DMS153 treated with DMSO at 0.1 percent for 48 hours (cell line): ENCODE measurements at regions not wholly inside any gene's neighbourhood (a gene's known extent, or its start where the extent isn't known, plus 50 kb on each side); places are given as distances from the start of the nearest gene placed in this dataset.
"Not testable (repeated sequence)": the region's sequence is repeated elsewhere in the genome, so short reads cannot be mapped to it uniquely, and the experiment has no call there.

ENCODE experiments used
- DNase-seq: peaks from one replicate; lab custom pipeline; 2025; ENCODE audit not compliant: unreplicated experiment; lab: John Stamatoyannopoulos, UW

DNA sequence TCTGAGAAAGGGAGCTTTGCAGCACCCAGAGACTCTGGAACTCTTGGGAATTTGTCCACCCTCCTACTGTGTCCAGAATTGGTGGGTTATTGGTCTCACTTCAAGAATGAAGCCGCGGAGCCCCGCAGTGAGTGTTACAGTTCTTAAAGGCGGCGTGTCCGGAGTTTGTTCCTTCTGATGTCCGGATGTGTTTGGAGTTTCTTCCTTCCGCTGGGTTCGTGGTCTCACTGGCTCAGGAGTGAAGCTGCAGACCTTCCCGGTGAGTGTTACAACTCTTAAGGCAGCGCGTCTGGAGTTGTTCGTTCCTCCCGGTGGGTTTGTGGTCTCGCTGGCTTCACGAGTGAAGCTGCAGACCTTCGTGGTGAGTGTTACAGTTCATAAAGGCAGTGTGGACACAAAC, 824.7 kb downstream of the LRRTM4 start:
- not testable (repeated sequence) for DNase-seq

- DNase-seq = no peak
Measured at GRCh38 chr2:76692908-76693307, 829.3 kb downstream of the LRRTM4 start.

- DNase-seq = no peak
Measured at GRCh38 chr2:76688732-76689131, 833.4 kb downstream of the LRRTM4 start.

GRCh38 chr2:76687923-76688322, 834.3 kb downstream of the LRRTM4 start:
- DNase-seq = no peak

- no peak for DNase-seq
Measured at GRCh38 chr2:76684756-76685155, 837.4 kb downstream of the LRRTM4 start.

DNA sequence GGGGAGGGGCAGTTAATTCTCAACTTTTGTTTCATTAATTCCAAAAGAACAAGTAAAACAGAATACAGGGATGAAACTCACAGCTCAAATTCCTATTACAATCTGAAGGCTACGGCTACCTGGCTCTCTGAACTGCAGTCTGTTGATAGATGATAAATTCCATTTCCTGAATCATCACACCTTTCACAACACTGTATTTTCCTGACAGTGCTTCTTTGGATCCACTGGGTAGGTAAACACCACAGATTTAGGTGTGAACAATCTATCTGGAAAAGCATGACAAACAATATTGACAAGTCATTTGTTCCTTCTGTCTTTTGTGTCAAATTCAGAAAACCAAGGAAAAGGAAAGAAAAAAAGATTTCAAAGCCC, 843.2 kb downstream of the LRRTM4 start:
- no peak for DNase-seq

DNA sequence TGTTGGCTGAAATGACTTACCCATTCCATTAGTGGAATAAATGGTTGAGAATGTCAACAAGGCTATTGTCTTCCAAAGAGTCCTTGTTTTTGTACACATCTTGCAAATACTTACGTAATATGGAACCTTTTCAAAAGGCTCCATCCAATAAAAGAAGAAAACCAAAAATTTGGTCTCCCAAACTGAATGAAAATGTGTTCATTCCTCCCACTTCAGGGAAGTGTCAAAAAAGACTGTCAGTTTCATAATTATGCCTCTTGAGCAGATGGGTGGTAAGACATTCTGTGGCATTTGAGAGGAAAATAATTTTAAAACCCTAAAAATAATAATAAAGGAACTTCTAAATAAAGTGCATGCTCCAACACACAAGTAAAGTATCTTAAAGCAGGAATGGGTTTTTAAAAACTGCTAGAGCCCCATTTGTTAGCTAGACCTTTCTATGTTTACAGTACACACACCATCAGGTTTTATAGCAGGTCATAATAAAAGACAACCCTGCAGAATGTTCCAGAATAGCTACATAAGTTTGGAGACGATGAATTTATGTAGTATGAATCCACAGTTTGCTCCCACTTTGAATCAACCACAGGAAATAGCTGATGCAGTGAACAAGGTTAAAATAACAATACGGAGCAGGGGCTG, 843.7 kb downstream of the LRRTM4 start:
- DNase-seq = no peak

DNA sequence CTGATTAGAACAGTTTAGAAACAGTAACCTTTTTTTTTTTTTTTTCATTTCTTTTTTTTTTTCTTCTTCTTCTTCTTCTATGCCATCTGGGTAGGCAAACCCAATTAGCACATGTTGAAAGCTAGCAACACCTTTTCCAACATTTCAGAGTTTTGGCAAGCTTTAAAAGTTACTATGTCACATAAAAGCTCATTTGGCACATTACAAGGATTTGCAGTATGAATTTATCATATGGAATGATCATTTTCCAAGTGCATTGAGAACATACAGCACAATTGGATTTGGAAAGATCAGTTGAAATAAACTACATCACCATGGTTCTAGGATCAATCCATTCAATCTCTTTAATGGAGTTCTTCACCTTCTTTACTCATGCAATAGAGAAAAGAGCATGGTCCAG, 847.0 kb downstream of the LRRTM4 start:
- no peak for DNase-seq

DNA sequence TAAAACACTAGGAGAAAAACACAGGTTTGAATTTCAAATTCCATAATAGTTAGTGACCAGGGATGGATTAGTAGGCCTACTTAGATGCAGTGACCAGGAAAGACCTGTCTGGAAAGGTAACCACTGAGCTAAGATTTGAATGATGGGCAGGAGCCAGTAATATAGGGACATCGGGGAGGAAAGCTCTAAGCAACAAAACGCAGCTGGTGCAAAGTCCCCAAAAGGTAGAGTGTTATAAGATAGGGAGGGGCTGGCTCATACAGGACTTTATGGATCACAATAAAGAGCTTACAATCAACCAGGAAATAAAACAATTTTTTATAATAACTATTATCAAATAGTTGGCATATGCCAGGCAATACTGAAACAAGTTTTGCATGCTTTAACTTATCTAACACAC, 849.4 kb downstream of the LRRTM4 start:
- DNase-seq = no peak

GRCh38 chr2:76669966-76670465, 852.2 kb downstream of the LRRTM4 start:
- no peak for DNase-seq

DNA sequence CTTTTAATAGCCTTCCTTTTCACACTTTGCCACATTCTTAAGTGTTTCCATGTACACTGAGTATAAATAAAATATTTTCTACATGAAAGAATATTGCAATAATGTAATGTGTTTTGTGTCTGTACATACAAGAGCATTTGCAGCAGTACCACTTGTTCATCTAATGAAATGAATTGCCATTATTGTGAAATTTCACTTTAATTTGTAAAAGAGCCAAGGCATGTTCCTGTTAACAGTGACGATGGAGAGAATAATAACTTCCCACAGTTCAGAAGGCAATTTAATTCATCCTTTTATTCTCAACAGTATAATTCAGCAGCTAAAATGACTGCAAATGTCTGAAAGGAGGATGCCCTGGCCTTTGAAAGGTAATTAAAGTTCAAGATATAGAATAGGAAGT, 853.9 kb downstream of the LRRTM4 start:
- no peak for DNase-seq

DNA sequence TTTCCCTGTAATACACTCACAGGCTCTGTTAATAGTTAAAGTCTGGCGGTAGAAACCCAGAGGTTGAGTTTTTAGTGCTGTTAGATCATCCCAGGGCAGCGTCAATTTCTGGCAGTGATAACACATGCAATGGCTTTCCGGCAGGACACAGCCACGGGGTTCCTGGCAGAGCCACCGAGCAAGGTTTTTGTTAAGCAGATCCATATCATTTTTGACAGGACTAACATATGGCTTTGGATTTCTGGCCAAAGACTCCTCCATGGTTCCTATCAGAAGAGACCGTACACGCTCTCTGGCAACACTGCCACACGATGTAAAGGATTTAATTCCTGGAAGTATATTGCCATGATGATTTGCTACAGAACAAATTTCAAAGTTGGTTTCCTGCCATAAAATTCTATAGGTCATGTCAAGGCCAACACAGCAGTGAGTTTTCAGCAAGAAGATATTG, 854.3 kb downstream of the LRRTM4 start:
- DNase-seq = no peak

DNA sequence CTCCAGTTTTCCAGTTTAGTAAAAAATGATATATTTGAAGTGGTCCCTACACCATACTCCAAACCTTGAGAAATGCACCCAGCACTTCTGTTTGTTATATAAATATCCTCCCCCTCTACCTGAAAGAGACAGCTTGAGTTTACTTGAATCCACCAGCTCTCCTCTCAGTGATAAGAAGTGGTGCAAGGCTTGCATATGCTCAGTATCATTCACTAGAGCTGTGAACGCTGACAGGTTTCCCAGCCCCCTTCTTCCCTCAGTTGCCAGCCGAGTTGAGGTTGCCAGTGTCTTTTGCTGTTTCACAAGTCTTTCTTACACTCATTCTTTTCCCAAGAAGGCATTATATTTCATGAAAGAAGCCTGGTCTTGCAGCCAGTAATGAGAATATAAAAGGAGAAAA, 880.0 kb downstream of the LRRTM4 start:
- no peak for DNase-seq

DNA sequence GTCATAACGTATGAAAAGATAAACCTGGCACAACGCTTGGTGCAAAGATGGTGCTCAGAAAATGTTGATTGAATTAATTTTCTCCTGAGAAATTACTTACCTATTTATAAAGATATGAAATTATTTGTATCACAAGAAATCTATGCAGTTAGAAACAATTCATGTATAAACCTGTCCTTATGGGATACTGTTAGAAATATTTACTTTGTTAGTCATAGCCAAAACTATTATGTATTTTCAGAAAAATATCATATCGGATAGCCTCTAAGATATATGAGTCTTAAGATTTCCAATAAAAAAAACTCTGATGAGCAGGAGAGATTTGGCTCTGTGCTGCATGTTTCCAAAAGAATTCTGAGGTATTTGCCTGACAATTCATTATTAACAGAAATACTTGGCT, 880.7 kb downstream of the LRRTM4 start:
- no peak for DNase-seq

DNA sequence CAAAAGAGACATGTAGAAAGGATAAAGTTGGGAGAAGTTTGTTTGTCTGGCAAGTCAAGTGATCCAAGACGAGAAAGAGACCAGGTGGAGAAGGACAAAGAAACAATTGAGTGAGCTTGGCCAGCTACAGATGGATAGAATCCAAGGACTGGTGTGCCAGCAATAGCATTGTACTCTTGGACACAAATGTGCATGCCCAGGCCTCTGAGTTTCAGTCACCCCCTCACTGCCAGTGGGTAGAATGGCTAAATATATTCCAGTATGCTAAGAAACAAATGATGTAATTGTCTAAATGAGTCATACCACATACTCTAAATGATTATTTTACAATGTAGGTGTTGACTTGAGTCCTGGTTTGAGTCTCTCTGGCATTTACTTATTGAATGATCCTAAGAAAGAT, 881.3 kb downstream of the LRRTM4 start:
- DNase-seq = no peak

DNA sequence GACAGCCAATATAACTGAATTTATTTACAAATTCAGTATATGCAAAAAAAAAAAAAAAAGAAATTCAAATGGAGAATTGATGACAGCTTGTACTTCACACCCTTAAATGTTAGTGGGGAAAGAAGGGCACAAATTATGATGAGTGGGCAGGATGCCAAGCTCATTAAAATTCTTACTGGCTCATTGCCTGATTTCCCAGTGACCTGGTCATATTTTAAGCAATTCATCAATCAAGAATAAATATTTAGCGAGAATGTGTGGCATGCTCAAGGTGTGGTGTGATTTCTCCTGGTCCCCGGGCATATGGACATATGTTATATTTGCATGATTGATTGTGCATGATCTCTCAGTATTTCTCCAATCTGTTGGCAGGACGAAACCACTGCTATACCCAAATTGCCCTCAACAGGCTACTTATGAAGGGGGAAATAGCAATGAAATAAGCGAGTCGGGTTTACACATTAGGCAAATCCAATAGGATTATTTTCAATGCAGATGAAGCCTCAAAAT, 883.0 kb downstream of the LRRTM4 start:
- DNase-seq = no peak

- DNase-seq = no peak
Measured at GRCh38 chr2:76633276-76633921, 888.8 kb downstream of the LRRTM4 start.

GRCh38 chr2:76625101-76625500, 897.1 kb downstream of the LRRTM4 start:
- DNase-seq = no peak

DNA sequence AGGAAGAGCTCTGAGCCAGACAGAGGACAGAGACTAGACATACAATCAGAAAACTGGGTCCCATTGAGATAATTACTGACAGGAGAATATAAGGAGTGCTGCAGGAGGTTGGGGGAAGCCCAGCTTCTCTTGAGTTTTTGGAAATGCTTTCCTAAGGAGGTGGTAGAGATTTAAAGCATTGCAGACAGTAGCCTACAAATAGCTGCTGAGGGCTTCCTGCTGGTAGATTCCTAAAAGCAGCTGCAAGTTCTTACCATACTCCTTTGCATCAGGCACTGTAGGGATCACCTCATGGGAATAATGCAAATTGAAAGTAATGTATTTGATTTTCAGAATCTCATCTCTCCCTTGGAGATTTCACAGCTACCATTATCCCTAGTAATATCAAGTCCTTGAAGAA, 902.6 kb upstream of the GCFC2 start:
- DNase-seq = no peak

DNA sequence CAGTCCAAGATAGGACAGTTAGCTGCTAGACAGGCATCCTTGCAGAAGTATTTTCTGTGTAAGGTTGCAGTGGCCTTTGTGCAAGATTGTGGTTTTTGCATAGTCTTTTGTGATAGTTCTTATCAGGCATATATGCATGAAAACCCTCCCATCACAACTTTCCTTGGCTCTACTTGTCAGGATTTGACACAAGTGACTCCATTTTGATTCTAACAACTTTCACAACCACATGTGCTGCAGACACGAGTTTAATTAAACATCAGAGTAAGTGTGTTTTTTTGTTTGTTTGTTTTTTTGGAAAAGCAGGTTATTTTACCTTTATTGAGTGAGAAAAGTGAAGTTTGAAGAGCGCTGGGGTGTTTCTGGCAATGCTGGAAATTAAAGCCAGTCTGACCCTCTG, 902.0 kb upstream of the GCFC2 start:
- DNase-seq = no peak

DNA sequence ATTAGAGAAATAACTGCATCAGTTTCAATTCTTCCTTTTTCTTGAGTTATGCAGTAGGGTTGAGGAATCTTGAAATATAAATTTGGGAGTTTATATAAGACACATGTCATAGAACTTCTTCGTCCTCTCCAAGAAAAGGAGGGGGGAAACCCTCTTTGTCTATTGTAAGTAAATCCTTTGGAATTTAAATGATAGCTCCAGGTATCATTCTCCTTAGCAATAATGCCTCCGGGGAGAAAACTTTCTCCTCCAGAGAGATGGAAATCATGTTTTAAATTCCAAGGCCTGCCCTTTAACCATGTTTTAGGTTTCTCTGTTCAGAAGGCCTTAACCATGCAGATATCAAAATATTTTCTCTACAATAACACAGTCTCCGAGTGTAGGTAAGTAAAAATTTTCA, 899.7 kb upstream of the GCFC2 start:
- no peak for DNase-seq

DNA sequence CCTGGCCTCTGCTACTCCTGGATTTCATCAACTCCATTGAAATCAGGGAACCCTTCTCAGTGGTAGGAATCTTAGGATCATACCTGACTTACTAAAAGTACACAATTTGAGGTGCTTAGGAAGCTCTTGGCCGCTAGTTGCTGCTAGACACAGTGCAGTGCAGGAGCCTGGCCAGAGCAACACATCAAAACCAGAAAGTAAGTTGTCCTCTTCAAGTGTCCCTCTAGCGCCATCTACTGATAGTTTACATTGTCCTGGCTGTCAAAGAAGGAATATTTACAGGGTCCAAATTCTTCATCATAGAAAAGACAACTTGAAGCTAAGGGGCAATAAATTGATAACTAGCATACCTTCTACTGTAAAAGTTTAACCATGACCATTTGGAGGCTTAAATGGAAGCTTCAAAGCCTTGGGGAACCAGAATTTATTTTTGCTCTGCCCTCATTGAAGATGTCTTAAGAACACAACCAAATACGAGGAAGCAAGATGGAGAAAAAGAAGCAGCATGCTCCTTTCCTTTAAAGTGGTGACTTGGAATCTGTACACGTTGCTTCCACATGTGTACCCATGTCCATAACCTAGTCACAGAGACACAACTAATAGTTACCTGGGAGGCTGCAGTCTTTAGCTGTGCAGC, 889.1 kb upstream of the GCFC2 start:
- DNase-seq = peak; percentile 58
